ENCODE measurements at regions not wholly inside any gene's neighbourhood (a gene's known extent, or its start where the extent isn't known, plus 50 kb on each side); places are given as distances from the start of the nearest gene placed in this dataset.

- CTCF ChIA-PET, result no interaction called here
- H3K36me3 ChIP-seq (ENCODE audit: low read depth), result no peaks in the 10 kb centered on the region
- no peaks in the 10 kb centered on the region for H3K79me2 ChIP-seq (ENCODE audit: low read depth)
- H3K27me3 ChIP-seq (ENCODE audit: insufficient read depth, low read depth), result no peaks in the 10 kb centered on the region
- TF ChIP-seq EZH2 (IDR thresholded peaks at IDR 0.05; ENCODE audit: low read depth), result no peak
- TF ChIP-seq, protein P1, sequence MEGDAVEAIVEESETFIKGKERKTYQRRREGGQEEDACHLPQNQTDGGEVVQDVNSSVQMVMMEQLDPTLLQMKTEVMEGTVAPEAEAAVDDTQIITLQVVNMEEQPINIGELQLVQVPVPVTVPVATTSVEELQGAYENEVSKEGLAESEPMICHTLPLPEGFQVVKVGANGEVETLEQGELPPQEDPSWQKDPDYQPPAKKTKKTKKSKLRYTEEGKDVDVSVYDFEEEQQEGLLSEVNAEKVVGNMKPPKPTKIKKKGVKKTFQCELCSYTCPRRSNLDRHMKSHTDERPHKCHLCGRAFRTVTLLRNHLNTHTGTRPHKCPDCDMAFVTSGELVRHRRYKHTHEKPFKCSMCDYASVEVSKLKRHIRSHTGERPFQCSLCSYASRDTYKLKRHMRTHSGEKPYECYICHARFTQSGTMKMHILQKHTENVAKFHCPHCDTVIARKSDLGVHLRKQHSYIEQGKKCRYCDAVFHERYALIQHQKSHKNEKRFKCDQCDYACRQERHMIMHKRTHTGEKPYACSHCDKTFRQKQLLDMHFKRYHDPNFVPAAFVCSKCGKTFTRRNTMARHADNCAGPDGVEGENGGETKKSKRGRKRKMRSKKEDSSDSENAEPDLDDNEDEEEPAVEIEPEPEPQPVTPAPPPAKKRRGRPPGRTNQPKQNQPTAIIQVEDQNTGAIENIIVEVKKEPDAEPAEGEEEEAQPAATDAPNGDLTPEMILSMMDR (conservative IDR thresholded peaks at IDR 0.05), result no peak
- peaks cover 13% of the 10 kb centered on the region for H3K4me1 ChIP-seq (replicated peaks; ENCODE audit: insufficient read depth)
- intact Hi-C loops (cut with micrococcal nuclease; ENCODE audit: unreplicated experiment), result no loop called here
- BruUV-seq (replicated peaks), result no TSS peak
- H3K27ac ChIP-seq, result no peak overlapping the region
- no peaks in the 10 kb centered on the region for H4K20me1 ChIP-seq (ENCODE audit: insufficient read depth)
- POLR2A ChIA-PET (ENCODE audit: unreplicated experiment), result no interaction called here
- no peaks in the 10 kb centered on the region for H3K9me2 ChIP-seq (ENCODE audit: insufficient read depth)
- peaks cover 4% of the 10 kb centered on the region for H3K9me3 ChIP-seq (ENCODE audit: insufficient read depth, low read depth)
- H3K4me2 ChIP-seq, result no peak overlapping the region
- DNase-seq, result no peak
- no peak overlapping the region for H3K4me3 ChIP-seq
- H2AFZ ChIP-seq, result no peak overlapping the region
- no peaks in the 10 kb centered on the region for H3F3A ChIP-seq (ENCODE audit: insufficient read depth, low read depth)
Observed at GRCh38 chr7:142362349-142362748, 104.5 kb upstream of the PRSS58 start.

DNA sequence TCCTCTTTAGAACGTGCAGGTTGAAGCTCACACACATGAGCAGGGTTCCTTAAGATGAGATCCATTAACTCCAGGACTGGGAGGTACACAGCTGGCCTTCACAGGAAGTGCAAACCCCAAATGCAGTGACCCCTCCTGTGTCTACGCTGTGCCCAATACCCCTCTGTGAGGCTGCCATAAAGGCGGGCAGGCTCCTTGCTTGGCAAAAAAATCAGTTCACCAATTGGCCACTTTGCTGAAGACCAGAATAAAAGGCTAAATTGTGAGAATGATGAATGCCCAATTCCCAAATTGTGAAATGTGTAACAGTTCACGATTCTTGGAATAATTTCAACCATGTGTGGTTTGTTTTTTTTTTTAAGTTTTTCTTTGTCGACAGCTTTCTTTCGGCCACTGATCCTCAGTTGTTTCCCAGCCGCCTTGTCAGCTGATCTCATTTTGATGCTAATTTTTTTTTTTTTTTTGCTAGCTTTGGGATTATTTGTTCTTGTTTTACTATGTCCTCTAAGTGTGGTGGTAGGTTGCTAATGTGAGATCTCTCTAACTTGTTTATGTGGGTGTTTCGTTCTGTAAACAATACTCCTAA lies 101.9 kb upstream of the PRSS58 start:
- no peak for TF ChIP-seq EZH2 (IDR thresholded peaks at IDR 0.05; ENCODE audit: low read depth)
- TF ChIP-seq, protein P1 (conservative IDR thresholded peaks at IDR 0.05), result no peak
- H3K4me3 ChIP-seq, result no peak overlapping the region
- H2AFZ ChIP-seq, result no peak overlapping the region
- H3K36me3 ChIP-seq (ENCODE audit: low read depth), result no peaks in the 10 kb centered on the region
- ChIA-PET CTCF (interaction anchor here (0.6 to 1.2 kb wide), 5 partner anchors 21 to 426 kb away, joined by 3 to 5 read pairs (median 4); no protein-coding TSS in a partner anchor), POLR2A (ENCODE audit: unreplicated experiment) (interaction anchor here (0.6 kb wide), 1 partner anchor 151 kb away, joined by 7 read pairs; no protein-coding TSS in a partner anchor)
- no peak for DNase-seq
- H3K4me1 ChIP-seq (replicated peaks; ENCODE audit: insufficient read depth), result peaks cover 28% of the 10 kb centered on the region
- H3K9me3 ChIP-seq (ENCODE audit: insufficient read depth, low read depth), result no peaks in the 10 kb centered on the region; the same call in 1 of the 2 replicates
- no peaks in the 10 kb centered on the region for H3K9me2 ChIP-seq (ENCODE audit: insufficient read depth)
- no peak overlapping the region for H3K4me2 ChIP-seq
- H3K27me3 ChIP-seq (ENCODE audit: insufficient read depth, low read depth), result no peaks in the 10 kb centered on the region
- no peak overlapping the region for H3K27ac ChIP-seq
- H4K20me1 ChIP-seq (ENCODE audit: insufficient read depth), result no peaks in the 10 kb centered on the region
- no peaks in the 10 kb centered on the region for H3K79me2 ChIP-seq (ENCODE audit: low read depth)
- intact Hi-C loops (cut with micrococcal nuclease; ENCODE audit: unreplicated experiment), result no loop called here
- no TSS peak for BruUV-seq (replicated peaks)
- H3F3A ChIP-seq (ENCODE audit: insufficient read depth, low read depth), result 0 out of 2 replicates have a peak, but pooled peaks cover 7% of the 10 kb centered on the region

- Histone ChIP-seq H3K4me1 (replicated peaks; ENCODE audit: insufficient read depth) (peaks cover 28% of the 10 kb centered on the region), H3K36me3 (ENCODE audit: low read depth) (no peaks in the 10 kb centered on the region), H2AFZ (no peak overlapping the region), H3K4me3 (peak overlapping the region; percentile 27; the same call in 1 of the 2 replicates), H3F3A (ENCODE audit: insufficient read depth, low read depth) (0 out of 2 replicates have a peak, but pooled peaks cover 7% of the 10 kb centered on the region), H3K4me2 (peak overlapping the region; percentile 69), H3K79me2 (ENCODE audit: low read depth) (no peaks in the 10 kb centered on the region), H3K9me2 (ENCODE audit: insufficient read depth) (no peaks in the 10 kb centered on the region), H3K27ac (peak overlapping the region; percentile 0; the same call in 1 of the 2 replicates), H3K27me3 (ENCODE audit: insufficient read depth, low read depth) (no peaks in the 10 kb centered on the region), H3K9me3 (ENCODE audit: insufficient read depth, low read depth) (no peaks in the 10 kb centered on the region; the same call in 1 of the 2 replicates), H4K20me1 (ENCODE audit: insufficient read depth) (no peaks in the 10 kb centered on the region)
- TF ChIP-seq, protein P1 (conservative IDR thresholded peaks at IDR 0.05), result peak; percentile 98
- no peak for TF ChIP-seq EZH2 (IDR thresholded peaks at IDR 0.05; ENCODE audit: low read depth)
- POLR2A ChIA-PET (ENCODE audit: unreplicated experiment), result no interaction called here
- intact Hi-C loops (cut with micrococcal nuclease; ENCODE audit: unreplicated experiment), result loop anchor here (1.0 kb wide), 11 partner anchors 17 to 857 kb away; no protein-coding TSS in a partner anchor
- no TSS peak for BruUV-seq (replicated peaks)
- CTCF ChIA-PET, result interaction anchor here (0.5 kb wide), 1 partner anchor 395 kb away, joined by 3 read pairs; no protein-coding TSS in a partner anchor
- peak; percentile 71 to 75 for DNase-seq
Observed at GRCh38 chr7:142357953-142358520, 100.2 kb upstream of the PRSS58 start.

All from PC-9 (cell line).